Mesothelial cell of epicardium (in vitro differentiated cells): ENCODE measurements at regions not wholly inside any gene's neighbourhood (a gene's known extent, or its start where the extent isn't known, plus 50 kb on each side); places are given as distances from the start of the nearest gene placed in this dataset.
"Not testable (repeated sequence)": the region's sequence is repeated elsewhere in the genome, so short reads cannot be mapped to it uniquely, and the experiment has no call there.

Source experiments
- DNase-seq, 2 experiments: peaks; one replicate each; pipeline ENCODE4 v3.0.0; 2021; ENCODE audit warnings: low spot score in 2 of 2; ENCODE audit not compliant: unreplicated experiment in 2 of 2
- H3K27ac Mint-ChIP-seq: 2 replicates; pipeline ENCODE4 v1.8.0; 2021; ENCODE audit warnings: mixed read lengths
- H3K27me3 Mint-ChIP-seq: 2 replicates; pipeline ENCODE4 v1.8.0; 2021; ENCODE audit warnings: low read depth, mixed read lengths
- H3K36me3 Mint-ChIP-seq: 2 replicates; pipeline ENCODE4 v1.8.0; 2021; ENCODE audit warnings: mixed read lengths
- H3K4me1 Mint-ChIP-seq: 2 replicates; pipeline ENCODE4 v1.8.0; 2021; ENCODE audit warnings: mixed read lengths
- H3K4me3 Mint-ChIP-seq: 2 replicates; pipeline ENCODE4 v1.8.0; 2021; ENCODE audit warnings: mild to moderate bottlenecking, moderate library complexity, mixed read lengths
- H3K9me3 Mint-ChIP-seq: 2 replicates; pipeline ENCODE4 v1.8.0; 2021; ENCODE audit warnings: mixed read lengths
- TF ChIP-seq, protein P1 (sequence below): fragments of 200-600 bp; sonication (generic); IDR thresholded peaks from one replicate; pipeline ENCODE4 v1.5.0; 2021; ENCODE audit warnings: antibody characterized with exemption; ENCODE audit not compliant: unreplicated experiment

DNA sequence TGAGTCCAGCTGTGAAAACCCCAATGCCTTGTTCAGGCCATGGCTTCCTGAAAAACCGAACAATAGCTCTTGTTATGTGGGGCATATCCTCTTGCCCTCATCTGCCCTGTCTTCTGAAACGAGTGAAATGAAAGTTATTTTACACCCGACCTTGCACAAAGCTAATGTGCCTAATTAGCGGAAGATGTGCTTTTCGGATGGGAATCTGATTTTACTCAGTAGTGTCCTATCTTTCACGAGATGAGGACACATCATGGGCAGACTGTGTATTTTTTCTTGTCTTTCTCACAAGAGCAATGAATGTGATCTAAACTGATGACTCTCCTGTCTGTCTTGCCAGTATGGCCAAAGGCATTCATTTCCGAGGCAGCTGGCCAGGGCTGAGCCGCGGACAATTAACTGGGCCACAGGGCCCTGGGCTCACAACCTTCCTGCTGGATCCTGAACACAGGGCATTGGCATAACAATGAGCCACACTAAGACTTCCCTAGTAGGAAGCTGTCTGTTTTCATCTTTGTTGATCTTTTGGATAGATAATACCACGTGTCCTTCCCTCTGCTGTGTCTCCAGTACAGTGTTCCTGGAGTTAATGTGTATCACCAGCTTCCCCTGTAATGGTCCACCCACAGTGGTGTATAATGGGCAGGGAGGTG lies 86.0 kb upstream of the HIF1A start:
- peaks cover 50% of the 10 kb centered on the region for H3K4me1 Mint-ChIP-seq
- DNase-seq = no peak

DNA sequence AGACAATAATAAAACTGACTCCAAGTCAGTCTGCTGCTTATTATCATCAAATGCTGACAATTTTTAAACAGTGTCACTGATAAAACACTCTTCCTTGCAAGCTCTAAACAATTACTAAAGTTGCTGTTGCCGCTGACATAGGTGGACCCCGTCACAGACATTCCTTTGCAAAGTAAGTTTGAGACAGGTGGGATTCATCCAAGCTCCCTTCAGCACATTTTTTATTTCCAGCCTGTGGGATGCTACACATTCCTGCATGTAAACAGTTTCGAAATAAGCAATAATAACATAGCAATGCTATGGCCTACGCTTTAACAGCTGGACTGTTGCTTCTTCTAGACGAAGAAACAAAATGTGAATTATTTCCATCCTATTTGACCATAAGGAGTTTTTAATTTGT lies 85.4 kb upstream of the HIF1A start:
- no peaks in the 10 kb centered on the region for H3K36me3 Mint-ChIP-seq
- peak overlapping the region; percentile 83 for H3K27ac Mint-ChIP-seq
- no peaks in the 10 kb centered on the region for H3K9me3 Mint-ChIP-seq
- H3K4me1 Mint-ChIP-seq = peaks cover 49% of the 10 kb centered on the region
- DNase-seq = no peak
- H3K4me3 Mint-ChIP-seq = no peak overlapping the region
- H3K27me3 Mint-ChIP-seq = no peaks in the 10 kb centered on the region
- TF ChIP-seq, protein P1, sequence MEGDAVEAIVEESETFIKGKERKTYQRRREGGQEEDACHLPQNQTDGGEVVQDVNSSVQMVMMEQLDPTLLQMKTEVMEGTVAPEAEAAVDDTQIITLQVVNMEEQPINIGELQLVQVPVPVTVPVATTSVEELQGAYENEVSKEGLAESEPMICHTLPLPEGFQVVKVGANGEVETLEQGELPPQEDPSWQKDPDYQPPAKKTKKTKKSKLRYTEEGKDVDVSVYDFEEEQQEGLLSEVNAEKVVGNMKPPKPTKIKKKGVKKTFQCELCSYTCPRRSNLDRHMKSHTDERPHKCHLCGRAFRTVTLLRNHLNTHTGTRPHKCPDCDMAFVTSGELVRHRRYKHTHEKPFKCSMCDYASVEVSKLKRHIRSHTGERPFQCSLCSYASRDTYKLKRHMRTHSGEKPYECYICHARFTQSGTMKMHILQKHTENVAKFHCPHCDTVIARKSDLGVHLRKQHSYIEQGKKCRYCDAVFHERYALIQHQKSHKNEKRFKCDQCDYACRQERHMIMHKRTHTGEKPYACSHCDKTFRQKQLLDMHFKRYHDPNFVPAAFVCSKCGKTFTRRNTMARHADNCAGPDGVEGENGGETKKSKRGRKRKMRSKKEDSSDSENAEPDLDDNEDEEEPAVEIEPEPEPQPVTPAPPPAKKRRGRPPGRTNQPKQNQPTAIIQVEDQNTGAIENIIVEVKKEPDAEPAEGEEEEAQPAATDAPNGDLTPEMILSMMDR = no peak

More for the DNA sequence above, 86.0 kb upstream of the HIF1A start:
- H3K36me3 Mint-ChIP-seq = no peaks in the 10 kb centered on the region
- TF ChIP-seq, protein P1 = no peak
- H3K4me3 Mint-ChIP-seq = no peak overlapping the region
- no peaks in the 10 kb centered on the region for H3K27me3 Mint-ChIP-seq
- peak overlapping the region; percentile 83 for H3K27ac Mint-ChIP-seq
- no peaks in the 10 kb centered on the region for H3K9me3 Mint-ChIP-seq

DNA sequence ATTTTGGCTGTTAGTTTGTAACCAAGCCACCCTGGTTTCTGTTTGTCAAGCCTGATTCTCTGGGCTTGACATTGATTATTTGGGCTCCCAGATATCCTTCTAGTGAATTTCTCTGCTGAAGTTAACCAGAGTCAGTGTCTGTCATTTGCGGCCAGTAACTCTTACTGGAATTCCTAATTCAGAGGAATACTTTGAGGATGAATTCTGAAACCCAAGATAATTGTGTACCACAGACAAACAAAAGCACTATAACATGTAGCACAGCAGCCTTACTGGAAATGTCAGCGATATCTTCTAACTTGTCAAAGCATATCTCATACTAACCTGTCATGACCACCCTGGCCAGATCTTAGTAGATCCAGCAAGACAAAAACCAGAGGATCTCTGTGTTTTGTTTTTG lies 84.4 kb upstream of the HIF1A start:
- H3K27ac Mint-ChIP-seq = no peak overlapping the region
- TF ChIP-seq, protein P1 = no peak
- H3K27me3 Mint-ChIP-seq = no peaks in the 10 kb centered on the region
- H3K9me3 Mint-ChIP-seq = no peaks in the 10 kb centered on the region
- no peak overlapping the region for H3K4me3 Mint-ChIP-seq
- H3K4me1 Mint-ChIP-seq = peaks cover 51% of the 10 kb centered on the region
- no peaks in the 10 kb centered on the region for H3K36me3 Mint-ChIP-seq
- no peak for DNase-seq

DNA sequence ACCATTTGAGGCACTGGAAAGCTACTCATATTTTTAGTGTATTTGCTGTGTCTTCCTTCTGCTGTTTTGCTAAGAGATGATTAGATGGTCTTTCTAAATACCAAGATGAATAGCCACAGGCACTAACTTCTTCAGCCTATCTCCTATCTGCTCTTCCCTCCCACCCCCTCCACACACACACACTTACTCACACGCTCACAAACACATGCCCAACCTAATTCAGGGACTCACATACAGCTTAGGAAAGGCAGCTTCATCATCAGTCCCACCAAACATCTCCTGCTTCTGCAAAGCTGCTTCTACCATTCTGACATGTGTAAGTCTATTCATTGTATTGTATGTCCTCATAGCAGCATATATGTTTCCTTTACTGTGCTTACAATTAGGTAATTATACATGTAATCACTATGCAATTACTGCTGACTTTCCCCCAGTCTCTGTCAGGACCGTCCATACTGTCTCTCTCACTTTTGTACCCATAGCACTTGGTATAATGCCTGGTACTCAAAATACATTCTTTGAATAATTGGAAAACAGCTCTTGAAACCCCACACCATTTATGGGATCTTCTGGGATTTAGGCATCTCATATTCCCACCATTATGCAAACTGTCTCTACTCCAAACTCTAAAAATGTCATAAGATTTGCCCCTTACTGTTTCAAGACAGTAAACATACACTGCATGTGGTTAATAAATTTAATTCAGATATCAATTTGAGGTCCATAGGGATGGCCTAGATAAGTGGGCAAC lies 83.3 kb upstream of the HIF1A start:
- H3K9me3 Mint-ChIP-seq = no peaks in the 10 kb centered on the region
- H3K4me3 Mint-ChIP-seq = no peak overlapping the region
- peaks cover 59% of the 10 kb centered on the region for H3K4me1 Mint-ChIP-seq
- TF ChIP-seq, protein P1 = no peak
- no peak overlapping the region for H3K27ac Mint-ChIP-seq
- H3K27me3 Mint-ChIP-seq = no peaks in the 10 kb centered on the region
- no peaks in the 10 kb centered on the region for H3K36me3 Mint-ChIP-seq
- no peak for DNase-seq

DNA sequence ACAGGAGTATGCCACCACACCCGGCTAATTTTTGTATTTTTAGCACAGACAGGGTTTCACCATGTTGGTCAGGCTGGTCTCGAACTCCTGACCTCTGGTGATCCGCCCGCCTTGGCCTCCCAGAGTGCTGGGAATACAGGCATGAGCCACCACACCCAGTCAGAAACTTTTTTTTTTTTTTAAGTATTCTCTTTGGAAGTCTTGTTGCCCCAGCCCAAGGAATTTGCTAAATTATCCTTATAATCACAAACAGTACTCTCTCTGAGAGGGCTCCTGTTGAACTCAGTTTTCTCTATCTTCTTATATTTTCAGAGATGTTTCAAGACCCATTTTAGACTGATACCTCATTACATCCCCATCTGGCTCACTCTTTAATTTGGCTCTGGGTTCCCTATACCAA lies 82.3 kb upstream of the HIF1A start:
- not testable (repeated sequence) for H3K9me3 Mint-ChIP-seq, H3K4me3 Mint-ChIP-seq, DNase-seq, H3K27ac Mint-ChIP-seq, H3K27me3 Mint-ChIP-seq, H3K36me3 Mint-ChIP-seq
- H3K4me1 Mint-ChIP-seq = peaks cover 53% of the 10 kb centered on the region

DNA sequence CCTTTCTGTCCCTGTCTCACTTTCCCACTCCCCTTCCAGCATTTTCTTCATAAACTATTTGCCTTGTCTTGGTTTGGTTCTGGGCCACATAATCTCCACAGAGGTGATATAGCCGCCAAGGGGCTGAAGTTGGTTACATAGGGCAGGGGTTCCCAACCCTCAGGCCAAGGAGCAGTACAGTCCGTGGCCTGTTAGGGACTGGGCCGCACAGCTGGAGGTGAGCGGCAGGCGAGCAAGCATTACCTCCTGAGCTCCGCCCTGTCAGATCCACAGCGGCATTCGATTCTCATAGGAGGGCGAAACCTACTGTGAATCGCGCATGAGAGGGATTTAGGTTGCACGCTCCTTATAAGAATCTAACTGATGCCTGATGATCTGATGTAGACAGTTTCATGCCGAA lies 80.6 kb upstream of the HIF1A start:
- Mint-ChIP-seq H3K9me3 (no peaks in the 10 kb centered on the region), H3K27ac (no peak overlapping the region), H3K27me3 (no peaks in the 10 kb centered on the region), H3K4me1 (peaks cover 37% of the 10 kb centered on the region), H3K36me3 (no peaks in the 10 kb centered on the region), H3K4me3 (no peak overlapping the region)
- no peak for DNase-seq
- TF ChIP-seq, protein P1 = no peak
